Pons (tissue), 1 donor: ENCODE measurements at regions not wholly inside any gene's neighbourhood (a gene's known extent, or its start where the extent isn't known, plus 50 kb on each side); places are given as distances from the start of the nearest gene placed in this dataset.

Source experiments
- DNase-seq: peaks from one replicate; pipeline ENCODE4 v3.0.0-alpha.2; 2016; ENCODE audit warnings: low spot score

- DNase-seq = peak; percentile 20
Measured at GRCh38 chr1:4584449-4584848, 70.0 kb upstream of the AJAP1 start.

DNA sequence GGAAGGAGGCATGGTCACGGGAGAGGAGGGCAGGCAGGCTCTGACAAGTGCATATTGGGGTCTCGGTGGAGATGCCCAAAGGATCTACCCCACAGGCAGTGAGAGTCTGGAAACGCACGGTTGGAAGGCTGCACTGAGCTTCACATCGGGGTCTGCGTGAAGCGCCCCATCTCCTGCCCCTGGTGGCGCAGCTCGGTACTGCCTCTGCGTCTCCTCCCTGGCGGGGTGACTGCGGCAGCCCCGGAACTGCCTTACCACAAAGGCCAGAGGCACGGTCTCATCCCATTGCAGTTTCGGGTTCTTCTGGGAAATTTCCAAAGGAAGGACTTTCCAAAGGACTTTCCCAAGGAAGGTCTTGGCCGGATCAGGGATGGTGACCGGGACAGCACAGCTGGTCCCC, 69.2 kb upstream of the AJAP1 start:
- peak; percentile 8 for DNase-seq

DNA sequence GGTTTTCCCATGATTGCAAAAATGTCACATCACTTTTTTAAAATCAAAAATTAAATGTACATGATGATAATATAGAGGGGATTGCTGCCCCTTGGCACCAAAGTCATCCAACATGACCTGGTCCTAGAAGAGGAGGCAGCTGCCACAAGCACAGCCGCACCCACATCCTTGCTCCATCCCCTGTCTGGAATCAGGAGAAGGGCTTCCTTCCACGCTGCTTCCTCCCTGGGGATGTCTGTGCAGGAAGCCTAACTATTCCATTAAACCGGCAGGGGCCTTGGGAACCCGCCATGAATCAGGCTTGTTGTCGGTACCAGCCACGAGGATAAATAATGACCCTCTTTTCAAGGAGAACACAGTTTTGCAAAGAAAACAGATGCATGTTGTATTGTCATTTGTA, 68.7 kb upstream of the AJAP1 start:
- peak; percentile 27 for DNase-seq

- DNase-seq = no peak
Measured at GRCh38 chr1:4586611-4587160, 67.7 kb upstream of the AJAP1 start.

DNA sequence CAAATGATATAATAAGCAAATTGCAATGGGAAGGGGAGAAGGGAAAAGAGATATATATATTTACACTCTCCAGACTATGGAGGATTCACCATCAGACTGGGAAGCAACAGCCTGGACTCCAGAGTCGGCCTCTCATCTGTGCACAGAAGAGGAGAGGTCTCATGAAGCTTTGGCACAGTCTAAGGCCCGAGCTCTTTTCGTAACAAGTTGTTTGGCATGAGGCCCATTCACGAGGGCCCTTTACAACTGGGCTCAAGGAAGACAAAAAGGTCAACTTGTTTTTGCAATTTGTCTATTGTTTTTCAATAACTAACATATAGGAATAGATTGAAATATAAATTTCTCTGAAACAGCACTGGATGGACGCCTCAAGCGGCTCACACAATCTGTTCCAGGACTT, 66.7 kb upstream of the AJAP1 start:
- peak; percentile 11 for DNase-seq

DNA sequence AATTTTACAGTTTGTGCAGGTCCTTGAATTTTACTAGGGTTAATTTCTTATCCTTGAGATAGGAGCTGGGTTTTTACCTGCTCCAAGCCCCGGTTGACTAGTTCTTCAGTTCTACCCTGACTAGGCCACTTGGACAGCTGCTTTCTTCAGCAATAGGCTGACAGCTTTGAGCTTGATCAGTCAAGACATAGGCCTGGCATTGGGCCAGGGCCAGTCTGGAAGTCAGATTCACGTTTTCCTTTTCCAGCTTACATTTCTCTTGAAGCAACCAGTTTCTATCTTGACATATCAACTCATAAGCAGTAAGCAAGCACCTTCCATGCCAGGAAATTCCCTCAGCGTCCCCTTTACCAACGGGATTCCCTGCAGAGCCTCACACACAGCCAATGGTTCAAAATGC, 63.7 kb upstream of the AJAP1 start:
- no peak for DNase-seq

- DNase-seq = no peak
Measured at GRCh38 chr1:4591926-4592325, 62.5 kb upstream of the AJAP1 start.

DNA sequence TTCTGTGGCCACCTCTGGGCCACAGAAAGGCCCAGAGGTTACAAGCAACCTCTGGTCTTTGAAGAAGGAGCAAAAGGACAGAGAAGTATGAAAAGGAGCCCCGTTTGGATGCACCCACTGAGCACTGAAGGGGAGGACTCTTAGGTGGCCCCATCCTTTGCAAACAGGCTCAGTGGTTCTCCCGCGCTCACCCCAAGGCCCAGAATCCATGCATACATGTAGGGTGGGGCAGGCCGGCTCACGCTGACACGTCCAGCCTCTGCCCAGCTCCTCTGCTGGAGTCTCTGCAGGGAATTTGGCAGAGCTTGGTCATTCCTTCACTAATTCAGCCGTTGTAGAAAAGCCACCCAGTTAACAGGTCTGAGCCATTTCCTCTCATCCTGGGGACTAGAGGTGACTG, 61.3 kb upstream of the AJAP1 start:
- DNase-seq = no peak

DNA sequence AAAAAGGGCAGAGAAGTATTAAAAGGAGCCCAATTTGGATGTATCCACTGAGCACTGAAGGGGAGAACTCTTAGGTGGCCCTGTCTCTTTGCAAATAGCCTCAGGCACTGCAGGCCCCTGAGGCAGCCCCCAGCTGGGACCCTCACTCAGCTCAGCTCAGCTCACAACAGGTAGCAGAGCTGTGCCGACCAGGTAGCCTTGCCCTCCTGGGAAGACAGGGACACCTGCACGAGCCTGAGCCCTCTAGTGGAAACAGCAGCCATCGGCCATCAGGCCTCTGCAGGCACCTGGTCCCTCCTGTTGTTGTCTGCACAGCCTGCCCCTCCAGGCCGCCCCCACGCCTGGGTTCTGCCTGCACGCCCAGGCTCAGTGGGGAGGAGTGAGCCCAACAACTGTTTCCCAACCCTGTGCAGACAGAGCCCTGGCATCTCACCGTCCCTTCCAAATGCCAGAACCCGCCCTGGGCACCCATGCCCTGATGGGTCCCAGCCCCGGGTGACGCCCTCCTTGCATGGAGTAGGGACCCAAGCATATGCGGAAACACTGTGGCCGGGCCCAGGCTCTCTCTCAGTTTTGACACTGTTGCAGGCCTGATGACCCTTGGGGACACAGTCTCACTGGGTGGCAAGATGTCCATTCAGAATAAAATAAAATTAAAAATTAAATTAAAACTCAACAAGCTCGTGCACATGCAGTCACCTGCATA, 60.0 kb upstream of the AJAP1 start:
- no peak for DNase-seq

DNA sequence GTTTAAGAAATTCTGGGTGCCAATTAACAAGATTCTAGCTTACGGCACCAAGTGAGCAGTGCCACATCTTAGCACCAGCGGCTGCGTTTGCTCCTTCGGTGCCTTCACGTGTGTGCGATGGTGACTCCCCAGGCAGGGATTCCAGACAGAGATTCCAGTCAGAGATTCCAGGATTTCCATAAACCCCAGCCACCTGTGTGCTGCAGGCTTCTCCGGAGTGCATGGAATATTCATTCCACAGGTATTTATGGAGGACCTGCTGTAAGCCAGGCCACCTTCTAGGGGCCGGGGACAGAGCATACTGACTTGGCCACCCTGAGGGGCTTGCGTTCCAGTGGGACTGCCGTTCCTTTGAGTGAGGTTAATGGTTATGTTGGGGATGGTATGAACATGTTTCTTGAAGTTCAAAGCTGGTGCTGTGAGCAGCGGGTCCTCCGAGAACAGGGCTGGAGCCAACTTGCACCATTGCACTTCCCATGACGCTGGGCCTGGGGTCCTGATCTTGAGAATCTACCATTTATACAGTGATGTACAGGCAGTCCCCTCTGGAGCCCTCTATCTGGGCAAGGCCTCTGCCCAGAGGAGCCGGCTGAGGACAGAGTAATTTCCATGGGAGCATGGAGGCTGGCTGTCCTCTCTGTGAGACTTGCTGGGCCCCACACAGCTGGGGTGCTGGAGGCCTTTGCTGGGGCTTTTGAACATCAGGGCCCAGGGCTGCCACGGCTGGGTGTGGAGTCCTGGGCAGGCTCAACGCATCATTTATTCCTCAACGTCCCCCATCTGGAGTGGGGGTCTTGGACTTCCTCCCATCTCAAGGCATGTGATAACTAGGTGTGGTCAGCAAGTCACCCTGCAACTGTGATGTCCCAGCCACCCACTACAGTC, 58.8 kb upstream of the AJAP1 start:
- no peak for DNase-seq

- no peak for DNase-seq
Measured at GRCh38 chr1:4596486-4596885, 57.9 kb upstream of the AJAP1 start.

DNA sequence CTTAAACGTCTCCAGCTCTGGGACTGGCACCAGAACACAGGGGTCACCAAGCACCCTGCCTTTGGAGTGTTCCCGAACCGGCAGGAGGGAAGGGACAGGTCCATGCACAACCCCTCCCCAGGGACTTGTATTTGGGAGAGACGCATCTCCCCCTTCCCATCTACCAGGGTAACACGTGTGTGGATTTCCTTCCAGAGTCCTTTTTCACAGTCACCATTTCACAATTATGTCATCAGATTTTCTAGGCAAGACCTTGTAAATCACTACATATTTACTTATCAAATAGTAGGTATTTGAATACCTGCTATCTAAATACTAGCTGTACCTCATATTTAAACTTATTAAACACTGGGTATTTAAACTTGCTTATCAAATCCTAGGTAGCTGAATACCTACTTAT, 57.4 kb upstream of the AJAP1 start:
- DNase-seq = no peak

GRCh38 chr1:4598561-4598960, 55.8 kb upstream of the AJAP1 start:
- DNase-seq = no peak

DNA sequence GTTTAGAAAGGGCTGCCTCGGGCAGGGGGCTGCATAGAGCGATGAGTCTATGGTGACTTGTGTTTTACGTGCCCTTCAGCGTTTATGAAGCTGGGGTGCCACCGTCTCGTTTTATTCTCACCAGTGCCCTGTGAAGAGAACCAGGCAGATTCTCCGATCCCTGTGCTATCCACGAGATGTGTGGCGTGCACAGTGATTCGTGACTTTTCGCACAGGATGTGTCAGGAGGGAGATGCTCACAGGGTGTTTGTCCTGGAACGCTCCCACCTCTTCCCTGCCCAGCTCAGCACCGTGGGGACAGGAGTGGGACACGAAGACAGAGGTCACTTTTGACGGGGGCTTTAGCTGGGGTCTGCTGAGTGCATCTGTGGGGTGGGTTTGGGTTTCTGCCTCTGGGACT, 54.9 kb upstream of the AJAP1 start:
- DNase-seq = no peak

DNA sequence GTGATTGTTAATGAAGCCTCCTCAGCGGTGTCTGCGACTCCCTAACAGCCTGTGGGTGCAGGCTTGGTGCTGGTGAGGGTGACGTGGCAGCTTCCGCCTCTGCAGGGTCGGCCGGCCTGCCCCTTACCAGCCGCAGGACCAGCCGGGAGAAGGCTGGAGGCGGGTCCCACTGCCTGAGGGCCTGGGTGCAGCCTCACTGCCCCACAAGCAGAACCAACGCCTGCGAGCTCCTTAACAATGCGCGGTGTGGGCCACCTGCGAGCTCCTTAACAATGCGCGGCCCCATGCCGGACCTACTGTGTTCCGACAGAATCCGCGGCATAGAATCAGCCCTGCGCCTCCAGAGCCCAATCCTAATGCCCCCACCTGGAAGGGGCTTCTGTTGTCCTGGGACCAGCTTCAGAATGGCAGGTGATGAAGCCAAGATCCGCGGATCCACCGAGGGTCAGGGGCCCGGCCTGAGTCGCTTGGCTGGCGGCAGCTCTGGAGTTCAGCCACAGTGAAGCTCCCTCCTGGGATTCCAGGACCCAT, 54.4 kb upstream of the AJAP1 start:
- DNase-seq = no peak

GRCh38 chr1:4600615-4601460, 53.6 kb upstream of the AJAP1 start:
- no peak for DNase-seq

GRCh38 chr1:4601941-4602340, 52.5 kb upstream of the AJAP1 start:
- DNase-seq = no peak

- DNase-seq = no peak
Measured at GRCh38 chr1:4602462-4603294, 51.7 kb upstream of the AJAP1 start.

GRCh38 chr1:4603295-4604110, 50.9 kb upstream of the AJAP1 start:
- DNase-seq = no peak
